Skeletal muscle tissue (tissue), 3 donors: ENCODE measurements at regions not wholly inside any gene's neighbourhood (a gene's known extent, or its start where the extent isn't known, plus 50 kb on each side); places are given as distances from the start of the nearest gene placed in this dataset.
"Not testable (repeated sequence)": the region's sequence is repeated elsewhere in the genome, so short reads cannot be mapped to it uniquely, and the experiment has no call there.

Experiments used
- H3K27ac ChIP-seq: one replicate; pipeline ENCODE4 v1.7.0; 2013; ENCODE audit warnings: mild to moderate bottlenecking, low read depth, low read length, inconsistent platforms
- H3K27me3 ChIP-seq, 3 donors: one replicate each; pipeline ENCODE4 v1.7.0; 2013; ENCODE audit warnings: low read length in 3 of 3; ENCODE audit not compliant: control insufficient read depth in 3 of 3, insufficient read depth in 3 of 3
- H3K36me3 ChIP-seq, 3 donors: one replicate each; pipeline ENCODE4 v1.7.0; 2013; ENCODE audit warnings: low read length in 3 of 3; ENCODE audit not compliant: control insufficient read depth in 3 of 3, insufficient read depth in 3 of 3
- H3K4me1 ChIP-seq, 3 donors: one replicate each; pipeline ENCODE4 v1.7.0; 2013; ENCODE audit warnings: low read length in 3 of 3, mild to moderate bottlenecking in 3 of 3; ENCODE audit not compliant: control insufficient read depth in 3 of 3, insufficient read depth in 3 of 3
- H3K4me3 ChIP-seq, 3 donors: one replicate each; pipeline ENCODE4 v1.7.0; 2013; ENCODE audit warnings: low read length in 3 of 3
- H3K9ac ChIP-seq, 3 donors: one replicate each; pipeline ENCODE4 v1.7.0; 2013; ENCODE audit warnings: low read length in 3 of 3, mild to moderate bottlenecking in 3 of 3, moderate library complexity in 2 of 3, low read depth in 1 of 3
- H3K9me3 ChIP-seq, 3 donors: one replicate each; pipeline ENCODE4 v1.7.0; 2013; ENCODE audit warnings: low read length in 3 of 3; ENCODE audit not compliant: control insufficient read depth in 3 of 3
- donor health status: Osteomylitis.

DNA sequence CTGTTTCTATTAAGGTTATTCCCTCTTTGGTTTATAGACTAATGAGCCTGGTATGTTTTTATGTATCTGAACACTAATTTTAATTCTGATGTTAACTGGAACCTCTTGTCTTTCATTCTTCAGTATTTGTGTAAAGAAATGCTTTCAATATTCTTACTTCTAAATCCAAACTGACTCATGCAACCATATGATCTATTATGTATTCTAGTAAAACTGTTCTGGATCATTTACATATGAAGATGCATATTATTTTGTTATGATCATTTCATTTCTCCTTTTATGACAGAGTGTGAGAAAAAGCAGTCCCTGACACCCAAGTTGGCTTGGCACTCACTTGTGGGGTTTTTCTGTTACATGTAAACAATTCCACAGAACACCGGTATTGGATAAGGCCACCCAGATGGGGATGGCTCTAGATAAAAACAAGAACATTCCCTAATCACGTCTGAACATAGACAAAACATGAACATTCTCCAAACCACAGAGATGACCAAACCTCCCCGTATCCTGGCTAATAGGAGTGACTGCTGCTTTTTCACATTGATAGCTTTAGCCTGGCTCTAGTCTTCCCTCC, 72.2 kb upstream of the EPHB3 start:
- H3K36me3 ChIP-seq, result no peaks in the 10 kb centered on the region
- no peak overlapping the region for H3K27ac ChIP-seq
- no peak overlapping the region for H3K4me3 ChIP-seq
- H3K9me3 ChIP-seq, result no peaks in the 10 kb centered on the region
- no peak overlapping the region for H3K9ac ChIP-seq
- H3K4me1 ChIP-seq, result no peaks in the 10 kb centered on the region
- H3K27me3 ChIP-seq, result peaks cover 33 to 48% (median 35%) of the 10 kb centered on the region in 3 donors

DNA sequence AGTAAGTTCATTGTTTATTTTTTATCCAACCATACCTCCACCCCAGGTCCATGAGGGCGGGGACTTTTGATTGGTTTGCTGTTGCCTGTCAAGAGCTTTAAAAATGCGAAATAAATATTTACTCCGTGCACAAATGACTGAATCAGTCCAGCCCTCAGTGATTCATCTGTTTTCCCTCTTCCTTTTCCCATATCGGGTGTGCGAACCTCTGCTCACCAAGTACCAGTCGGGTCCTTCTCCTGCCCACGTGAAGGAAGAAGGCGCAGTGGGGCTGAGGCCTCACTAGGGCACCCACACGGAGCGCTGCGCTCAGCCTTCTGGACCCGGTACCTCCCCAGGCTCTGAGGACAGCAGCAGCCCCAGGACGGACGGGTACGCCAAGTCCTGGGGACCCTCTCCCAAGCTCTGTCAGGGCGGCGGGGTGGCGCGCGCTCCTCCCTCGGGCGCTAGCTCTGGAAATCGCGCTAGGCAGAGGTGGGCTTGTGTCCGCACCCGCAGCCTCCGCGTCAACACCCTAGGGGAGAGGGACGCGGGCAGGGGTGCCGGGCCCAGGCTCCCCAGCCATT, 70.5 kb upstream of the EPHB3 start:
- H3K4me3 ChIP-seq, result no peak overlapping the region
- H3K27ac ChIP-seq, result no peak overlapping the region
- H3K9ac ChIP-seq, result no peak overlapping the region
- no peaks in the 10 kb centered on the region for H3K36me3 ChIP-seq
- peaks cover 34 to 48% (median 35%) of the 10 kb centered on the region in 3 donors for H3K27me3 ChIP-seq
- no peaks in the 10 kb centered on the region for H3K4me1 ChIP-seq
- H3K9me3 ChIP-seq, result no peaks in the 10 kb centered on the region

DNA sequence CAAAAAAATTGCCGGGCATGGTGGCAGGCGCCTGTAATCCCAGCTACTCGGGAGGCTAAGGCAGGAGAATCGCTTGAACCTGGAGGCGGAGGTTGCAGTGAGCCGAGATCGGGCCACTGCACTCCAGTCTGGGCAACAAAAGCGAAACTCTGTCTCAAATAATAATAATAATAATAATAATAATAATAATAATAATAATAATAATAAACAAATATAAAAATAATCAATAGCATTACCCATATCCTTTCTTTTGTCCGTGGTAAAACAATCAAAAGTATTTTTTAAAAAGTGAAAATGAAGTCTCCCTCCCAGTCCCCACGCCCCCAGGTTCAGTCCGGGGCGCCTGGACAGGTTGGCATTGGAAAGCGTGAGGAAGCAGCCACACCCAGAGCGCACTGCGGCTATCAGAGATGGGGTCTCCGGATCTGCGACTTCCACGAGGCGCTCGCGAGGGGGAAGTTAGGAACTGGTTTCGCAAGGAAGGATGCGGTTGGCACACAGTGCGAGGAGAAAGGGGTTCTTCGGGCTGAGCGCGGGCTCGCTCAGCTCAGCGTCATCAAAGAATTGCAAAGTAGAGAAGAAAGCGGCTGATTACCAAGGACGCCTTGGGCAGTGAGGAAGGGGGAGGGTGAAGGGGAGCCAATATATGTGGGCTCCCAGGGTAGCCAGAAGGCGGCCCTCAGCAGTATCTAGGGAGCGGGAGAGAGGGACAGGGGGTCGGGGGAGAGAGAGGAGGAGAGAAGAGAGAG, 69.5 kb upstream of the EPHB3 start:
- H3K9me3 ChIP-seq, result no peaks in the 10 kb centered on the region
- no peak overlapping the region for H3K9ac ChIP-seq
- peaks cover 35 to 48% (median 36%) of the 10 kb centered on the region in 3 donors for H3K27me3 ChIP-seq
- H3K36me3 ChIP-seq, result no peaks in the 10 kb centered on the region
- H3K4me3 ChIP-seq, result no peak overlapping the region
- H3K4me1 ChIP-seq, result no peaks in the 10 kb centered on the region
- no peak overlapping the region for H3K27ac ChIP-seq

DNA sequence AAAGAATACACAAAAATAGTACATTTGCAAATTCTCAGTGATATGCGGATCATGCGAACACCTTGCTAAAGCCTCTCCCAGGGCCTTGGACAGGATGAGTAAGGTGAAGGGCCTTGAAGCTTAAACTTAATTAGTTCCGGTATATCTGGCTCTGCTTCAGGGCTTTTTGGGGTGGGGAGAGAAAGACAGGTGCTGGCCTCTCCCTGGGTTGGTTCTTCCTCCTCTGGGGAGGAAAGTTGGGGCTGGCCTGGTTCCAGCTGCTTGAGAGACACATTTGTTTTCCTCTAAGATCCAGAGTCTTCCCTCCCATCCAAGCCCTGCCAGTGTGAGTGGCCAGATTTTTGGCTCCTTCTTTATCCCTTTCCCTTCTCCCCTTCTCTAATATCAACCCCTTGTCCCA, 64.7 kb upstream of the EPHB3 start:
- H3K9ac ChIP-seq, result no peak overlapping the region
- no peak overlapping the region for H3K27ac ChIP-seq
- no peak overlapping the region for H3K4me3 ChIP-seq
- no peaks in the 10 kb centered on the region for H3K9me3 ChIP-seq
- peaks cover 29 to 37% (median 36%) of the 10 kb centered on the region in 3 donors for H3K27me3 ChIP-seq
- no peaks in the 10 kb centered on the region for H3K36me3 ChIP-seq
- no peaks in the 10 kb centered on the region for H3K4me1 ChIP-seq

DNA sequence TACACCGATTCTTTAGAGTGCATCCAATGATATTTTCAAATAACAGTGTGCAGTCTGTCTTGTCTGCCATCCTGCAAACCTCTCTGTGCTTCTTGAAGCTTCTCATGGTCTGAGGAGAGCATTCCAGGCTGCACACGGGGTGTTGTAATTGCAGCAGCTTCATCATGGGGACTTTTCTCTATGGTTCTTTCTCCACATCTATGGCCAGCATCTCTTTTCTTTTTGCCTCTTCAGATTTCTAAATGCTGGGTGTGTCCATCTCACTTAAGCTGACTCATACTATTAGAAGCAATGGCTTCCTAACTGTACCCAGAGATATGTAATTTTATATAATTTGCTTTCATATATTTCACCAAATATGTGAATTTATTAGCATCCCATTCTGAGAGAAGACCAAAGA, 63.8 kb upstream of the EPHB3 start:
- peaks cover 22 to 34% (median 30%) of the 10 kb centered on the region in 3 donors for H3K27me3 ChIP-seq
- H3K27ac ChIP-seq, result no peak overlapping the region
- peaks cover 0 to 3% (median 0%) of the 10 kb centered on the region in 3 donors for H3K9me3 ChIP-seq

DNA sequence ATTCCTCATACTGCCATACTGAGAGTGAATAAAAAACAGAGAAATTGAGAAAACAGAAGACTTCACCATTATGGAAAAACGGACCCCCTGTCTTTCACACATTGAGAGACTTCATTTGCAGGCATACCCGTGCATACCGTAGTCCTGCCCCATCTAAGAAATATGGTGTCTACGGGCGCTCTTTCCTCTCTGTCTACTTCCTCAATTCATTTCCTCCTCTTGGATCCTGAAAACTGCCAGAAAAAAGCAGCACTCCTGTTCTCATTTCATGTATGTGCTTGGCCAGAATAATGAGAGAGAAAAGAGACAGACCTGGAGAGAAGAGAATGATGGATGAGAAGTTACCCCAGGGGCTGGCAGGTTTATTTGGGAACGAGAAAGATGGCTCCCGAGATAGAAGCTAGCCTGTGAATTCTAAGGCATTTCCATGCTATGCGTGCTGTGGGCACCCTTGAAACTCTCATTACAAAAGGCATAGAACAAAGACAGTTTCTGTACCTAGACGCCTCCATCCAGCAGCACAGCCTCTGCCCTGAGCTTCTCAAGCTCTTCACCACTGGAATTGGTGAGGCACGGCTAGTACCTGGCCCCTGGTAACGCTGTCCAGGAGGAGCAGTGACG, 62.5 kb upstream of the EPHB3 start:
- Histone ChIP-seq H3K36me3 (no peaks in the 10 kb centered on the region), H3K4me3 (no peak overlapping the region), H3K4me1 (no peaks in the 10 kb centered on the region), H3K9me3 (peaks cover 0 to 3% (median 0%) of the 10 kb centered on the region in 3 donors), H3K27ac (no peak overlapping the region), H3K27me3 (peaks cover 10 to 24% (median 21%) of the 10 kb centered on the region in 3 donors), H3K9ac (no peak overlapping the region)

More for the DNA sequence above, 63.8 kb upstream of the EPHB3 start:
- Histone ChIP-seq H3K9ac (no peak overlapping the region), H3K36me3 (no peaks in the 10 kb centered on the region), H3K4me3 (no peak overlapping the region), H3K4me1 (no peaks in the 10 kb centered on the region)

DNA sequence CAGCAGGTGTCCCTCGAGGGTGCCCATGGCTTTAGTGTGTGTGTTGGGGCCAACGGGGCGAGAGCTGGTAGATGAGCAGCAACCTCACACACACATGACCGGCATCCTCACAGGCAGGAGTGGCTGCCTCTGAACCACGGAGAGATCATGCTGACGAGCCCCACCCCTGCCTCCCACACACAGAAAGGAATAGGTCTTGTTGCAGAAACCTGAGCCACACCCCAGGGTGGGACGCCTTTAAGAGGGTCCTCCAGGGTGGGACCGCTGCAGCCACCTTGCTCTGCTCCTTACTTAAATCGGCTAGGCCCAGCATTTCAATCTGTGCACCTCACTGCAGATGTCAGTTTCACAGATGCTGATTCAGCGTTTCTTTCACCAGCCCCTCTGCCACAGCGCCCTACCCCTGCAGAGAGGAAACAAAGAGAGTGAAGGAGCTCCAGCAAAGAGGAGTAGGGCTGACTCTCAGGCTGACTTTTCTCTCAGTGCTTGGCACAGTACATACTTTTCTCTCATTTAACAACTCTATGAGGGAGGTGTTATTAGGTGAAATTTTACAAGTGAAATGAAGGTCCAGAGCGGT, 61.2 kb upstream of the EPHB3 start:
- Histone ChIP-seq H3K27ac (no peak overlapping the region), H3K4me3 (no peak overlapping the region), H3K36me3 (no peaks in the 10 kb centered on the region), H3K9me3 (peaks cover 0 to 3% (median 0%) of the 10 kb centered on the region in 3 donors), H3K4me1 (no peaks in the 10 kb centered on the region), H3K27me3 (peaks cover 11 to 25% (median 17%) of the 10 kb centered on the region in 3 donors), H3K9ac (no peak overlapping the region)

DNA sequence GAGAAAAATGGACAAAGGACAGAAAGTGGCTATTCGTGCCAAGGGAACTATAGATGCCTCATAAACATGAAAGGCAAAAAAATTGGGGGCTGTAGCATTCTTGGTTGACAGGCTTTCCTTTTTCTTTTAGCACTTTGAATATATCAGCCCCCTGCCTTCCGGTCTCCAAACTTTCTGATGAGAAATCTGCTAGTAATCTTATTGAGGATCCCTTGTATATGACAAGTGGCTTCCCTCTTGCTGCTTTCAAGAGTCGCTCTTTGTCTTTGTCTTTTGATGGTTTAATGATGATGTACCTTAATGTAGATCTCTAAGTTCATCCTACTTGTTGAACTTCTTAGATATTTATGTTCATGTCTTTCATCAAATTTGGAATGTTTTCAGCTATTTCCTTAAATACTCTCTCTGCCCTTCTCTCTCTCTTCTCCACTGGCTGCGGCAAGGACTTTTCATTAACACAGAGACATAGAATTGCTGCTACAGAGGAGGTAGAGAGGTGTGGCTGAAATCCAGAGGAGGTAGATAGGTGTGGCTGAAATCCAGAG, 59.4 kb upstream of the EPHB3 start:
- no peak overlapping the region for H3K4me3 ChIP-seq
- H3K27ac ChIP-seq, result no peak overlapping the region
- peaks cover 13 to 24% (median 20%) of the 10 kb centered on the region in 3 donors for H3K27me3 ChIP-seq
- H3K4me1 ChIP-seq, result no peaks in the 10 kb centered on the region
- H3K36me3 ChIP-seq, result no peaks in the 10 kb centered on the region
- H3K9me3 ChIP-seq, result peaks cover 0 to 3% (median 0%) of the 10 kb centered on the region in 3 donors
- H3K9ac ChIP-seq, result no peak overlapping the region

DNA sequence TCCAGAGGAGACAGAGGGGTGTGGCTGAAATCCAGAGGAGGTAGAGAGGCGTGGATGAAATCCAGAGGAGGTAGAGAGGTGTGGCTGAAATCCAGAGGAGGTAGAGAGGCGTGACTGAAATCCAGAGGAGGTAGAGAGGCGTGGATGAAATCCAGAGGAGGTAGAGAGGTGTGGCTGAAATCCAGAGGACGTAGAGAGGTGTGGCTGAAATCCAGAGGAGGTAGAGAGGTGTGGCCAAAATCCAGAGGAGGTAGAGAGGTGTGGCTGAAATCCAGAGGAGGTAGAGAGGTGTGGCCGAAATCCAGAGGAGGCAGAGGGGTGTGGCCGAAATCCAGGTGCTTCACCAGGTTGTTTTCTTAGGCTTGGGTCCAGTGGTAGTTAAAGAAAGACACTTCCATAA, 58.7 kb upstream of the EPHB3 start:
- not testable (repeated sequence) for H3K9ac ChIP-seq, H3K9me3 ChIP-seq, H3K4me3 ChIP-seq, H3K4me1 ChIP-seq, H3K36me3 ChIP-seq, H3K27ac ChIP-seq
- H3K27me3 ChIP-seq, result peaks cover 13 to 24% (median 20%) of the 10 kb centered on the region in 3 donors
